GM10847 (cell line): ENCODE measurements at regions not wholly inside any gene's neighbourhood (a gene's known extent, or its start where the extent isn't known, plus 50 kb on each side); places are given as distances from the start of the nearest gene placed in this dataset.

ENCODE experiments used
- POLR2A ChIP-seq: IDR thresholded peaks from 2 replicates; pipeline ENCODE4 v1.6.1; 2011; ENCODE audit not compliant: insufficient read length; ENCODE audit errors: extremely low read depth

DNA sequence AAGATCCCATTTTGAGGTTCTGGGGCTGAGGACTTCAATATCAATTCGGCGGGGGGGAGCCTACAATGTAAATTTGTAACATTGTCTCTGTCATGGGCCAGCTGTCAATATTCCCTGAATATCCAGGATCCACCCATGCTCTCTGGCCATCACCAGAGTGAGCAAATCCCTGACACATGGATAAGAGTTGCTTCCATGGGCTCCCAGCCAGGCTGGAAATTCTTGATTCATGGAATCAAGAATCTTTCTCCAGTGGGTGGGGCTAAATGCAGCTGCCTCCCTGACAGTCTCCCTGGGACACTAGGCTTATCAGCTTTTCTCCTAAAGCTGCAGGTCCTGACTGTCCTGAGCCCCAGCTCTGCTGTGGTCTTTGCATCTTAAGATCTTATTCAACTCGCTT lies 86.9 kb upstream of the IGLL5 start:
- no peak for TF ChIP-seq POLR2A

GRCh38 chr22:22802339-22802970 lies 85.2 kb upstream of the IGLL5 start:
- no peak for TF ChIP-seq POLR2A

GRCh38 chr22:22803285-22803853 lies 84.2 kb upstream of the IGLL5 start:
- TF ChIP-seq POLR2A, result no peak

DNA sequence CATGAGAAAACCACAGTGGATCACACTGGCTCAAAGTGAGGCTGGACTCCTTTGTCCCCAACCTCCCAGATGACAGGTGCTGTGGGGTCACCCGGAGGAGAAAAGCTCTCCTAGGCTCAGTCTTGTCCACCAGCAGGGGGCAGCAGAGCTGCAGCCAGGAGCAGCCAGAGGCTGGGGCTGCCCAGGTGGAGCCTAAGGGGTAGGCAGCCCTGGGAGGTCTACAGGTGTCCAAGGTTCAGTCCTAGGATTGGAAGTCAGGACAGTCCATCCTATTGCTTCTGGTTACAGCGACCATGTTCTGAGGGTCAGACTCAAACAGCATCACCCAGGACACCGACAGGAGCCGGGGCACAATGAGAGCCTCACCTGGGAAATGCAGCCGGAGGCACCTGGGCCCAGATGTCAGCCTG lies 77.6 kb upstream of the IGLL5 start:
- no peak for TF ChIP-seq POLR2A

DNA sequence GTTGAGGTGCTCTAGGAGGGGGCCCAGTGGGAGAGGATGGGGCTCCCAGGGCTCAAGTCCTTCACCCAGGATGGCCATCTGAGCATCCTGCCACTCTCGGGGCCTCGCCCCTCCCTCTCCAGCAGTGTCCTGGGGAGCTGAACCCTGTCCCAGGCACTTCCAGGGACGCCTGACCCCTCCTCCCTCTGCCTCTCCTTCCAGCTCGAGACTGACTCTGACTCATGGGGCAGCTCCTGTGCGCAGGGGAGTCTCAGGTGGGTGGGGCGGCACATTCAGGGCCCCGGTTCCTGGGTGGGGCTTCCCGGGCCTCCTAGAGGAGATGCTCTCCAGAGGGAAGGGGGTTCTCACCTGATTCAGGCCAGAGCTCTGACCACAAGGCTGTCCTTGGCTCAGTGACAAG lies 77.1 kb upstream of the IGLL5 start:
- no peak for TF ChIP-seq POLR2A

DNA sequence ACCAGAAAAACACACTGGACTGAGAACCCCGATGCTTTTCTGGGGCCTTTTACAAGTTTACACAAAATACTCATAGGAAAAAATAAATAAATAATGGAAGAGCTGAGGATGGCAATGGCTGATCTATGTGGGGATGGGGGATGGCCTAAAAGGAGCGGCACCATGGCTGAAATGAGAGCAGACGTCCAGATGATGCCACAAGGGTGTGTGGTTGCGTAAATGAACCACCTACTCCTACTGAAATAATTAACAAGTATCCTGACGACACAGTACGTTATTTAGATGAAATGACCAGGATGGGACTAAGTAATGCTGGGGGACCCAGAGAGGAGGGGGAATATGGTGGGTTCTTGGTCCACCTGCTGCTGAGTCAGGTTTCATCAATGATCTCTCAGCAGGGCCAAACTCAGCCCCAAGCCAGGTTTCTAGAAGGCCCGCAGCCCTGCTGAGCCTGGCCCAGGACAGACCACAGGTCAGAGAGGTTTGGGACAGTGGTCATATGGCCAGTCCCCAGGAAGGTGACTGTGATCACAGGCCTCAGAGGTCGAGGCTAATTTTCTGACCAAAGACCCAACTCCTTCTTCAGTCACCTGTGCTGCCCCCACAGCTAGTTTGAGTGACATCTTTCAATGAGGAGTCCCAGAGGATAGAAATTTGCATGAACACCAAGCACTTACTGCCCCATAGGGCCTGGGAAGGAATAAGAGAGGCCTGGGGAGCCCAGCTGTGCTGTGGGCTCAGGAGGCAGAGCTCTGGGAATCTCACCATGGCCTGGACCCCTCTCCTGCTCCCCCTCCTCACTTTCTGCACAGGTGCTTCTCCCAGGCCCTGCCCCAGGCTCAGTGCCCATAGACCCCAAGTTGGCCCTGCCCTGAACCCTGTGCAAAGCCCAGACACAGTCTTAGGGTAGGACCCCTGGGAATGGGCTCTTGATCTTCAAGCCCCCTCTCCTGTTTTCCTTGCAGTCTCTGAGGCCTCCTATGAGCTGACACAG lies 76.3 kb upstream of the IGLL5 start:
- TF ChIP-seq POLR2A, result no peak

DNA sequence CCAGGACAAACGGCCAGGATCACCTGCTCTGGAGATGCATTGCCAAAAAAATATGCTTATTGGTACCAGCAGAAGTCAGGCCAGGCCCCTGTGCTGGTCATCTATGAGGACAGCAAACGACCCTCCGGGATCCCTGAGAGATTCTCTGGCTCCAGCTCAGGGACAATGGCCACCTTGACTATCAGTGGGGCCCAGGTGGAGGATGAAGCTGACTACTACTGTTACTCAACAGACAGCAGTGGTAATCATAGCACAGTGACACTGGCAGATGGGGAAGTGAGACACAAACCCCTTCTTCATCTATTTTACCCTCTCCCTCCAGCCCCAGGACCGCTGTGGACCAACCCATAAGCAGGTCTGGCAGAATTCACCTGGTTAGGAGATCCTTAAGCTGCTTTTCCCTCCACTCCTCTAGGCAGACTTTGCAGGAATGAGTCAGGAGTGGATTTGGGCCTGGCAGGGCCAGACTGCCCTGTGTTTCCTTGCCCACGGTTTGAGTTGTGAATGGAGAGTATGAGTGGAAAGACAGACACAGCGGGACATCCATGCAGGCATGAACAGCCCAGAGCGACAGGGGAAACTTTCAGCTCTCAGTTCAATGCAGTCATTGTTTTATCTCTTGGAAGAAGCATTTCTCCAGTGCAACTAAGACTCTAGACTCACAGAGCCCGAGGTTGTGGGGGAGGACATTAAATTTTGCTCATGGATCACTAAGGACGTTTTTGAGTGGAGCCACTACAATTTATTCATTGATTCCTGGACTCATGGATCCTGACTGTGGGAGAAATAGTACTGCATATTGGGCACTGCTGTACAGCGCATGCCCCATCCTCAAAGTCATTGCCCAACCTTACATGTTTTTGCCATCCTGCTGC lies 75.3 kb upstream of the IGLL5 start:
- TF ChIP-seq POLR2A, result no peak

GRCh38 chr22:22813126-22814075 lies 74.2 kb upstream of the IGLL5 start:
- no peak for TF ChIP-seq POLR2A

- TF ChIP-seq POLR2A, result no peak
Observed at GRCh38 chr22:22814666-22815396, 72.8 kb upstream of the IGLL5 start.

DNA sequence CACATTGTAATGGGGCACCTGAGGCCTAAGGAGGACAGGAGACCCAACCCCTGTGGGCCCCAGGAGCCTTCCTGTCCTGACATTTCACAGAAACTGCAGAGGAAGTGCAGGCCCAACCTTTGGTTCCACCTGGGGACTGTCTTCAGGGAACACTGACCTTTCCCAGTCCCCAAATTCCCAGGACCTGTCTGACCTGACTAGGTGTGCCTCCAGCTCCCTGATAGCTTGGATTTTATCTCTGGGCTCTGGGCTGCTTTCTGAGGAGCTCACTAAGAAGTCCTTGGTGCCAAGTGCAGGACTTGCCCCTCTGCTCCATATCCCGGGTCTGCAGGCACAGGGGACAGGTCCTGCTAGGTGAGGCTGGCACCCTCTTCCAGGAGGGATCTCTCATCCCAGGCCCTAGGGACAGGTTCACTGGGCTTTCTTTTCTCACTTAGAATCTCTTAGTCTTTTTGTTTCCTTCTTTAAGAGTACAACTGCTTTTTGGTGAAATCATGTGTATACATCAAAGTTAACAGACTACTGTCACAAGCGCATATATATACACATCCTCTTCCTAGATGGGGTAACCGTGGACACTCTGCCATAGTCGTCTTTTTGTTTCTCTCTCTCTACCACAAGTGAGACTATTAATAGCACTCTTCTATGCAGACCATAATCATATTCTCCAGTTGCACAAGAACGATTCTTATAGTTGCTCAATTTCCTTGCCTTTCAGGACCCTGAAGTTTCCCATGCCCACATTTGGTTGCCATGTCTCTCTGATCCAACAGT lies 72.0 kb upstream of the IGLL5 start:
- TF ChIP-seq POLR2A, result no peak

DNA sequence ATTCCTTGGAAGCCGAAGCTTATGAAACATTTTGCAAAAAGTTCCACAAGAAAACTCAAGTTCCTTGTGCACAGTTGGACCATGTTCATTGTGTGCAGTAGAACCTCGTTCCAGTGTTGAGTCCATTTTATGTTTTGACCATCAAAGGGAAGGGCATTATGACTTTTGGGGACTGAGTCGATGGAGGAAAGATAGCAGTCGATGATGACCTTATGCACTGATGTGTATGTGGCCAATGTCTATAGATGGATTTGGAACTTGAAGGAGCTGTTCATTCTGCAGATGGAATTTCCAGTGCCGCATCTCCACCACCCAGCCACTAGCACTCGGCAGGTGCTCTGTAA lies 71.5 kb upstream of the IGLL5 start:
- TF ChIP-seq POLR2A, result no peak

- TF ChIP-seq POLR2A, result no peak
Observed at GRCh38 chr22:22816766-22817410, 70.7 kb upstream of the IGLL5 start.
